Gastroesophageal sphincter (tissue), 3 donors: ENCODE measurements at regions not wholly inside any gene's neighbourhood (a gene's known extent, or its start where the extent isn't known, plus 50 kb on each side); places are given as distances from the start of the nearest gene placed in this dataset.

Source experiments
- EP300 ChIP-seq: sonication (generic); formaldehyde crosslinking; IDR thresholded peaks from one replicate; pipeline ENCODE4 v1.6.1; 2017; ENCODE audit warnings: antibody characterized with exemption, mild to moderate bottlenecking
- POLR2A ChIP-seq, 2 donors: fragments of 450-650 bp; IDR thresholded peaks; one replicate each; pipeline ENCODE4 v1.6.1; 2017; ENCODE audit warnings: antibody characterized with exemption in 2 of 2, mild to moderate bottlenecking in 2 of 2, moderate library complexity in 1 of 2
- POLR2AphosphoS5 ChIP-seq: sonication (generic); formaldehyde crosslinking; IDR thresholded peaks from one replicate; pipeline ENCODE4 v1.6.1; 2017; ENCODE audit warnings: antibody characterized with exemption
- TF ChIP-seq, protein P1 (sequence below), 4 experiments: fragments of 200-600 bp in 2 of 4; fragments of 450-650 bp in 2 of 4; sonication (generic) in 1 of 4; IDR thresholded peaks; one replicate each; pipeline ENCODE4 v1.5.1; 2017 to 2019; ENCODE audit warnings: antibody characterized with exemption in 4 of 4, mild to moderate bottlenecking in 2 of 4, moderate library complexity in 2 of 4

DNA sequence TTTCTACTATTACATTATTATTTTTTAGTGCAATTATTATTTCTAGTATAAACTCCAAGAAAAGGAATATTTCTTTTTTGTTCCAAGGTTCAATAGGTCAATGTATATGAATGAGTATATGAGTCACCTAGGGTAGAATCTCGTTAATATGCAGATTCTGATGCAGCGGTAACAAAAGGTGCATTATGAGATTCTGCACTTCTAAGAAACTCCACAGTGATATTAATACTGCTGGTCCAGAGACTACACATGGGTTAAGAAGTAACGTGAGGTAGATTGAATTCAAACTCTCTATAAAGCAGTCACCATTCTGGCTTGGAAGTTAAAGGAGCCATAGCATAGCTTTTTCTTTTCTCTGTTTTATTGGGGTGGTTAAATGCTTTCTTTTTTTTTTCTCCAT, 596.2 kb upstream of the TBL1XR1 start:
- TF ChIP-seq EP300 = no peak
- no peak for TF ChIP-seq POLR2AphosphoS5
- TF ChIP-seq, protein P1, sequence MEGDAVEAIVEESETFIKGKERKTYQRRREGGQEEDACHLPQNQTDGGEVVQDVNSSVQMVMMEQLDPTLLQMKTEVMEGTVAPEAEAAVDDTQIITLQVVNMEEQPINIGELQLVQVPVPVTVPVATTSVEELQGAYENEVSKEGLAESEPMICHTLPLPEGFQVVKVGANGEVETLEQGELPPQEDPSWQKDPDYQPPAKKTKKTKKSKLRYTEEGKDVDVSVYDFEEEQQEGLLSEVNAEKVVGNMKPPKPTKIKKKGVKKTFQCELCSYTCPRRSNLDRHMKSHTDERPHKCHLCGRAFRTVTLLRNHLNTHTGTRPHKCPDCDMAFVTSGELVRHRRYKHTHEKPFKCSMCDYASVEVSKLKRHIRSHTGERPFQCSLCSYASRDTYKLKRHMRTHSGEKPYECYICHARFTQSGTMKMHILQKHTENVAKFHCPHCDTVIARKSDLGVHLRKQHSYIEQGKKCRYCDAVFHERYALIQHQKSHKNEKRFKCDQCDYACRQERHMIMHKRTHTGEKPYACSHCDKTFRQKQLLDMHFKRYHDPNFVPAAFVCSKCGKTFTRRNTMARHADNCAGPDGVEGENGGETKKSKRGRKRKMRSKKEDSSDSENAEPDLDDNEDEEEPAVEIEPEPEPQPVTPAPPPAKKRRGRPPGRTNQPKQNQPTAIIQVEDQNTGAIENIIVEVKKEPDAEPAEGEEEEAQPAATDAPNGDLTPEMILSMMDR (IDR thresholded peaks at IDR 0.05) = no peak
- TF ChIP-seq POLR2A (IDR thresholded peaks at IDR 0.05) = no peak
